GM19468 (cell line): ENCODE measurements at regions not wholly inside any gene's neighbourhood (a gene's known extent, or its start where the extent isn't known, plus 50 kb on each side); places are given as distances from the start of the nearest gene placed in this dataset.
"Not testable (repeated sequence)": the region's sequence is repeated elsewhere in the genome, so short reads cannot be mapped to it uniquely, and the experiment has no call there.

Source experiments
- ATAC-seq: cut with Tn5 transposase; IDR thresholded peaks from one replicate; pipeline ENCODE4 v1.9.1; 2021; ENCODE audit warnings: mild to moderate bottlenecking, moderate library complexity, moderate number of reproducible peaks; ENCODE audit not compliant: unreplicated experiment; ENCODE audit errors: extremely low read depth

- ATAC-seq: not testable (repeated sequence)
Observed at GRCh38 chrX:95549552-95549951, 1135.1 kb upstream of the DIAPH2 start.

GRCh38 chrX:95585321-95585720 lies 1099.3 kb upstream of the DIAPH2 start:
- no peak for ATAC-seq

GRCh38 chrX:95612350-95612749 lies 1072.3 kb upstream of the DIAPH2 start:
- ATAC-seq: no peak

GRCh38 chrX:95622200-95622599 lies 1062.4 kb upstream of the DIAPH2 start:
- ATAC-seq: no peak

- no peak for ATAC-seq
Observed at GRCh38 chrX:95626748-95627147, 1057.9 kb upstream of the DIAPH2 start.

- ATAC-seq: no peak
Observed at GRCh38 chrX:95628796-95629195, 1055.8 kb upstream of the DIAPH2 start.

- ATAC-seq: no peak
Observed at GRCh38 chrX:95629737-95630136, 1054.9 kb upstream of the DIAPH2 start.

DNA sequence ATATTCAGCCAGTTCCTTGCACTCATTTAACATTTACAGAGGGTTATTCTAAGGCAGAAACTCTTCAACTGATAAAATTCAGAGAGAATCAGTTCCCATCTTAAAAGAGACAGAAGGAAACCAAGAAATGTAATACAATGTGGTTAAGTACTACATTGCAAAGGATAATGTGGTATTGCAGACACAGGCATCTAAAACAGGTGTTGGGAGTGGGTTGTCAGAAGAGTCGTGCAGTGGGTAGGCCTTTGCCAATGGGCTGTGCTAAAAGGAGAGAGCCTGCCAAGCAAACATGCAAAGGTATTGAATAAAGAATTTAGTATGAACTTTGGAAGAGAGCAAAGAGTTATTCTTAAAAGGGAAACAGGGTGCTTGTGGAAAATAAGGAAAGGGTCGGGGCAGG lies 1044.4 kb upstream of the DIAPH2 start:
- ATAC-seq: no peak

GRCh38 chrX:95645738-95646137 lies 1038.9 kb upstream of the DIAPH2 start:
- ATAC-seq: no peak

DNA sequence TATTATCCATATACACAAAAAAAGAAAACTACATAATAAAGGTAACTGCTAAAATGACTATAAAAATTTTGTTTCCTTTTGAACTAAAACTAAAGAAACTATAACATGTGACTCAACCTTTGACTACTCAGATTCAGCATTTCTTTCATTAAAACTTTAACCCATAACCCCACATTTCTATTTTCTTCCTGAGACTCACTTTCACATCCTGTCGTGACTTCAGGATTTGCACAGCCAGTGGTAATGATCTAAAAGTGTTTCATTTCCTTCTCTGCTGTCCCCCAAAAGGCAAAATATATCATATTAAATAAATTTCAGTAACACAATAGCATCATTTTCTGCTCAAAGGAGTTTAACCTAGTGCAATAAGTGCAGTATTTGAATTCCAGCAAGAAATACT lies 1022.4 kb upstream of the DIAPH2 start:
- peak; percentile 37 for ATAC-seq

- no peak for ATAC-seq
Observed at GRCh38 chrX:95666056-95666455, 1018.6 kb upstream of the DIAPH2 start.

GRCh38 chrX:95675011-95675410 lies 1009.6 kb upstream of the DIAPH2 start:
- ATAC-seq: no peak

DNA sequence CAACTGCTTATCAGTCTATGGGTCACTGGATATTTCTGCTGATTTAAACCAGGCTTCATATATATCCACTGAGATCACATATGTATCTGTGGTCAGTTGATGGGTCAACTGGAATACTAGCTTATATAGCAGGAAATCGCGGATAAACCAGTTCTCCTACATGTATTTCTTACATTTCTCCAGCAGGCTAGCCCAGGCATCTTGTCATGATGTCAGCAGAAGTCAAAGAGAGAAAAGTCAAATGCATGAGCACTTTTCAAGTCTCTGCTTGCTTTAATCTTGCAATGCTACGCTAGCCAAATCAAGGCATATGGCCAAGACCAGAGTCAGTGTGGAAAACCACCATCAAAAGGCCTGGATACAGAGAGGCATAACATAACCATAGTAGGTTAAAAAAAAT lies 1008.8 kb upstream of the DIAPH2 start:
- no peak for ATAC-seq

DNA sequence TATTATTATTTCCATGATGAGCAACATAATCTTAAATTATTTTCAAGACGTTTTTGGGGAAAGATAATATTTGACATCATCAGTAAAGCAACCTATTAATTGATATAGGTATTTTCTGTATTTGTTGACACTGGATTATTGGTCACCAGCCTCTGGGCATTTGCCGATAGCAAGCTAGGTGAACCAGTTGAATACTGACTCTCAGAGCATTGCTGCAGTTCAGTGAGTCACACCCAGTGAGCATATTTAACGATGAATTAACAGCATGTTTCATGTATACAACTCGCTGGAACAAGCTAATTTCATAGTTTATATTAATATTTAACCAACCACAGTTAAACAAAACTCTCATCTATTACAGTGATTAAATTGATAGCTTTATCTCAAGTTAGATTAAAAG lies 1006.0 kb upstream of the DIAPH2 start:
- no peak for ATAC-seq

DNA sequence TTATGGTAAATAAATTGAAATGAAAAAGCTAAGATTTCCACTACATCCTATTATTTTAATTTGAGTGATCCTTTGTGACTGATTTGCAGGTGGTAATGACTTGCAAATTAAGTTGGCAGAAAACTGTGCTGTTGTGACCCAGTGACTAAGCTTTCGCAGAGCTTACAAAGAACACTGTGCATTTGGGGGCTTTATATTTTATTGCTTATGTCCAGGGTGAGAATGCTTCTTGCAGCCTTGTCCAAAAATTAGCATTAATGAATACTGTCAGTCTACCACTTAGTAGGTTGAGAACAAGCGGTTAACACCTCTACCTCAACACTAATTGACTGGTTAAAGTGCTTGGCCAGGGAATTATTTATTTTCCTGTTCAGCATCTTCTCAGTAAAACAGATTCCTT lies 991.3 kb upstream of the DIAPH2 start:
- ATAC-seq: no peak

DNA sequence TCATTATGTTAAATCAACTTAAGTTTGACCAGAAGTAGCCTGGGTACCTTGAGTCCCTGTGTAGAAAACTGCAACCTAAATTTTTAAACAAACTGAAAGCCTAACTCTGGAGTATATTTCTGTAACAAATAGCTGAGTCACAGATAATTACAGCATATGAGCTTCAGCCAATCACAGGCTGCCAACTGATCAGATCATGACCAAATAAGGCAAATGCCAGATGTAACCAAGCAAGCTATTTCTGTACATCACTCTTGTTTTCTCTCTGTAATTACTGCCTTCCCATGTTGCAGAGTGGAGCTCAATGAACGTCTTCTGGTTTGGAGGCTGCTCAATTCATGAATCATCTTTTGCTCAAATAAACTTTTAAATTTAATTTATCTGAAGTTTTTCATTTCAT lies 980.9 kb upstream of the DIAPH2 start:
- ATAC-seq: no peak

DNA sequence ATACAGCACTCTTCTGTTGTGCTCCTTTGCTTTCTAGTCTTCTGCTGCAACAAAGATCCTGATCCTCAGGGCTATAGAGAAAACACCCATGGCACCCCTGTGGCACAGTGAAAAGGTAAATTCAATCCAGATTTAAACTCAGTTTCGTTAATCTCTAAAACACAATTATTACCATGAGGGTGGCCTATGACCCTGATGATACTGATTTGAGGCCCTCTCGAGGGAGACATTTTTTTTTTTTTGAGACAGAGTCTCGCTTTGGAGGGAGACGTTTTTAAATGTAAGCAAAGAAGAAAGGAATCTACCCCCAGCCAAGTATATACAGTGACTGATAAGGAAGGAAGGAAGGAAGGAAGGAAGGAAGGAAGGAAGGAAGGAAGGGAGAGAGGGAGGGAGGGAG lies 967.8 kb upstream of the DIAPH2 start:
- ATAC-seq: no peak

DNA sequence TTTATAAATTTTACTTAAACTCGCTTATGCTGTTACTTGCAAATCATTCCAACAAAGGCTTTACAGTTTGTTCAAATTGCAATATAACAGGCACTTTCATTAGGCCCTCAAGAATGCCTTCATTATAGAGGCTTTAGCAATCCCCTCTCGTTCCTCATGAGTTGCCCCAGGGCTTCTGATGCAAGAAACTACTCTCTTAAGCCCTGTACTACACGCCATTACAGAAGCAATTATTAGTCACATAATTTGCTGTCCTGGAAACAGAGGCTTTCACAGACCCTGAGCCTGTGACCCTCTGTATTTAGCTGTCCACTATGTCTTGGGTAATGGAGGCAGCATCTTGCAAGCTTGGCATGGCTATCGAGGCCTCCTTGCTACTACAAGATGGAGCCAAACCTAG lies 965.9 kb upstream of the DIAPH2 start:
- no peak for ATAC-seq

DNA sequence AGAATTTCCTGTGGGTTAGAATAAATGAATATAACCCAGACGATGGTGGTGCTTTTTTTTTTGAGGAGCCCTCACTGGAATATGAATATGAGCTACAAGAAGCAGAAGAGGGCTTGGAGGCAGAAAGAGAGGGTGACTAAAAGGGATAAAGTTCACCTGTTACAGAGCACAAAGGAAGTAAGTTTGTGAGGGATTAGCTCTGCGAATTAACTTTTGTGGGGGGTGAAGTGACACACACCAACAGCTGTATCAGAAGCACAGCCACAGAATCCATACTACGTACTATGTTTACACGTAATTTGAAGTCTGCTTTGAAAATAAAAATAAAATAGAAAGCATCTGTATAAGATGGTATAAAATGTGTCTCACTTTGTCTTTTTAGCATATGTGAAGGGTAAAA lies 963.6 kb upstream of the DIAPH2 start:
- no peak for ATAC-seq

DNA sequence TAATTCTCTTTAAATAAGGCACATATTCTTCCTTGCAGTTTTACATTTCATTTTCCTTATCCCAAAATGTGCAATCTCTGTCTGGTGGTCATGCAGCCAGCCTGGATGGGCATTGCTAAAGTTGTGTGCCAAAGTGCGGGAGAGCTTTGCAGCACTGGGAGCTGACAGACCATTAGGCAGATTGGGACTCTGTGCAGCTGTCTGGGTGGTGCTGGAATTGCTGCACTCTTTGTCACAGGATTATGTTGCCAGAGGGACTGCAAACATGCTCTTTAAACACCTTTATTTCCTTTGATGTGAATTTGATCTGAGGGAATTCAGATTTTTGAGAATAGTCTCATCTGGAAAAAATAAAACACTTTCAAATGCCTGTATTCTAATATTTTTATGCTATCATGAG lies 956.2 kb upstream of the DIAPH2 start:
- ATAC-seq: no peak

DNA sequence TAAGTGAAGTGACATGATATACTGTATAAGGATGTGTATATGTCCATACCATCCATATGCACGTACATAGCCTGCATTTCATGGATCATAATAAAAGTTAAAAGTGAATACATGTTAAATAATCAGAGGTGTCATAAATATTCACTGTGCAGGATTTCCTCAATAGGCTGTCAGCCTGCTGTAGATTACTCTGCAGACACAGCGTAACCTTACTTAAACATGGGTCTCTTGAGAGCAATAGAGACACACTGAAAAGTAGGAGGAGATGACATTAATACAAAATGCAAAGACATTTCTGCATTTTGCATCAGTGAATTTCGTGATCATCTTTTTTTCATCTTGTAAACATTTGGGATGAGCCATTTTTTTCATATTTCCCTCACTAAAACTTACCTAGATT lies 955.2 kb upstream of the DIAPH2 start:
- no peak for ATAC-seq

DNA sequence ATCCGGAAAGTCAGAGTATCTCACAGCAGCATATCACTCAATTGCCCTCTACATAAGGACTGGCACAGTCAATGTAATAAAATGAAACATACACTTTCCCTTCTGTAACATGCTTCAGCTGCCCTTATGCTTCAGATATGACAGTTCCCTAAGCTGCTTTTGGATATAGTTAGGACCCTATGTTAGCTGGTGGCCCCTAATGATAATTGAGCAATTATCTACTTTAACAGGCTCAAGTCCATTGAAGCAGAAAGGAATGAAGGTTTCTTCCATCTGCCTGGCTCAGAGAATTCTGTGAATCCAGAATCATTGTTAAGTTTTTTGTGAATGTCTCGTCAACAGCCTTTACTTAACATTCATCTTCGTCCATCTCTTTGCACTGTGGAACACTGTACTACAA lies 951.2 kb upstream of the DIAPH2 start:
- ATAC-seq: no peak

GRCh38 chrX:95754411-95754810 lies 930.2 kb upstream of the DIAPH2 start:
- no peak for ATAC-seq
